ENCODE measurements at regions not wholly inside any gene's neighbourhood (a gene's known extent, or its start where the extent isn't known, plus 50 kb on each side); places are given as distances from the start of the nearest gene placed in this dataset.

DNA sequence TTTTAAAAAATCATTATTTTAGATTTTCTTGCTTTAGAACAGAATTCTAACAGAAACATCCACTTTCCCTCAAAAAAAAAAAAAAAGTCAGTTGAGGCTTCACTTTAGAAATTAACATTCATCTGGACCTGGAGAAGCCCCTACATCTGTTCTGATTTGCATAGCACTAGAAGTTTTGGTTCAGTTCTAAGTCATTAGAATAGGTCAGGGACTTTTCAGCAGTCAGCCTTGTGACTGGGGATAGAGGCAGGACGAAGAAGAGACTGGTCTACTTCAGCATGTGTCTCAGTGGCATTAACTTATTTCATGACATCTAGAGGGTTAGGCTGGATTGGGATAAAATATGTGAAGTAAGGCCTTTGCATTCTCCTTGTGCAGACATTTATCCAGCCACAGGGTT, 215.8 kb upstream of the DAB2 start:
- TF ChIP-seq, protein P1, sequence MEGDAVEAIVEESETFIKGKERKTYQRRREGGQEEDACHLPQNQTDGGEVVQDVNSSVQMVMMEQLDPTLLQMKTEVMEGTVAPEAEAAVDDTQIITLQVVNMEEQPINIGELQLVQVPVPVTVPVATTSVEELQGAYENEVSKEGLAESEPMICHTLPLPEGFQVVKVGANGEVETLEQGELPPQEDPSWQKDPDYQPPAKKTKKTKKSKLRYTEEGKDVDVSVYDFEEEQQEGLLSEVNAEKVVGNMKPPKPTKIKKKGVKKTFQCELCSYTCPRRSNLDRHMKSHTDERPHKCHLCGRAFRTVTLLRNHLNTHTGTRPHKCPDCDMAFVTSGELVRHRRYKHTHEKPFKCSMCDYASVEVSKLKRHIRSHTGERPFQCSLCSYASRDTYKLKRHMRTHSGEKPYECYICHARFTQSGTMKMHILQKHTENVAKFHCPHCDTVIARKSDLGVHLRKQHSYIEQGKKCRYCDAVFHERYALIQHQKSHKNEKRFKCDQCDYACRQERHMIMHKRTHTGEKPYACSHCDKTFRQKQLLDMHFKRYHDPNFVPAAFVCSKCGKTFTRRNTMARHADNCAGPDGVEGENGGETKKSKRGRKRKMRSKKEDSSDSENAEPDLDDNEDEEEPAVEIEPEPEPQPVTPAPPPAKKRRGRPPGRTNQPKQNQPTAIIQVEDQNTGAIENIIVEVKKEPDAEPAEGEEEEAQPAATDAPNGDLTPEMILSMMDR (conservative IDR thresholded peaks at IDR 0.05; ENCODE audit: low read length) = no peak
- no peak for TF ChIP-seq EZH2phosphoT487 (IDR thresholded peaks at IDR 0.05; ENCODE audit: borderline replicate concordance)

Measured in Loucy (cell line).